Memory B cell (primary cell): ENCODE measurements at regions not wholly inside any gene's neighbourhood (a gene's known extent, or its start where the extent isn't known, plus 50 kb on each side); places are given as distances from the start of the nearest gene placed in this dataset.

Source experiments
- ATAC-seq: fragments of 150-1000 bp; cut with Tn5 transposase; 2 replicates; pipeline ENCODE4 v1.10.0; 2021; ENCODE audit warnings: low read depth, mild to moderate bottlenecking, moderate library complexity
- DNase-seq, 2 donors: peaks; one replicate each; pipeline ENCODE4 v3.0.0; 2022; ENCODE audit warnings: low spot score in 2 of 2
- H3K27ac Mint-ChIP-seq: one replicate; pipeline ENCODE4 v1.8.0; 2022; ENCODE audit warnings: mild to moderate bottlenecking, moderate library complexity, mixed read lengths
- H3K27me3 Mint-ChIP-seq: one replicate; pipeline ENCODE4 v1.8.0; 2022; ENCODE audit warnings: mixed read lengths
- H3K36me3 Mint-ChIP-seq: one replicate; pipeline ENCODE4 v1.8.0; 2022; ENCODE audit warnings: mild to moderate bottlenecking, mixed read lengths
- H3K4me1 Mint-ChIP-seq: one replicate; pipeline ENCODE4 v1.8.0; 2022; ENCODE audit warnings: mixed read lengths
- H3K4me3 Mint-ChIP-seq: one replicate; pipeline ENCODE4 v1.8.0; 2022; ENCODE audit warnings: mild to moderate bottlenecking, moderate library complexity, mixed read lengths
- H3K9me3 Mint-ChIP-seq: one replicate; pipeline ENCODE4 v1.8.0; 2022; ENCODE audit warnings: mixed read lengths

- Mint-ChIP-seq H3K4me3 (no peak overlapping the region), H3K9me3 (no peaks in the 10 kb centered on the region), H3K36me3 (no peaks in the 10 kb centered on the region), H3K4me1 (no peaks in the 10 kb centered on the region), H3K27me3 (peaks cover 2% of the 10 kb centered on the region), H3K27ac (no peak overlapping the region)
- ATAC-seq: no peak
- no peak for DNase-seq
Measured at GRCh38 chr9:13352451-13352979, 73.0 kb upstream of the MPDZ start.

- no peak for ATAC-seq
- Mint-ChIP-seq H3K9me3 (no peaks in the 10 kb centered on the region), H3K27ac (no peak overlapping the region), H3K4me3 (no peak overlapping the region), H3K36me3 (no peaks in the 10 kb centered on the region), H3K27me3 (peaks cover 2% of the 10 kb centered on the region), H3K4me1 (no peaks in the 10 kb centered on the region)
- no peak for DNase-seq
Measured at GRCh38 chr9:13351778-13352386, 72.4 kb upstream of the MPDZ start.

- DNase-seq: no peak
- Mint-ChIP-seq H3K4me1 (no peaks in the 10 kb centered on the region), H3K4me3 (no peak overlapping the region), H3K9me3 (no peaks in the 10 kb centered on the region), H3K36me3 (no peaks in the 10 kb centered on the region), H3K27me3 (no peaks in the 10 kb centered on the region), H3K27ac (no peak overlapping the region)
- no peak for ATAC-seq
Measured at GRCh38 chr9:13332571-13332970, 53.1 kb upstream of the MPDZ start.

- DNase-seq: no peak
Measured at GRCh38 chr9:13331320-13331719, 51.8 kb upstream of the MPDZ start.

GRCh38 chr9:13330396-13331004 lies 51.0 kb upstream of the MPDZ start:
- ATAC-seq (no peak), DNase-seq (no peak)
- H3K27me3 Mint-ChIP-seq: no peaks in the 10 kb centered on the region
- H3K27ac Mint-ChIP-seq: no peak overlapping the region
- H3K4me3 Mint-ChIP-seq: no peak overlapping the region
- no peaks in the 10 kb centered on the region for H3K9me3 Mint-ChIP-seq
- no peaks in the 10 kb centered on the region for H3K4me1 Mint-ChIP-seq
- H3K36me3 Mint-ChIP-seq: no peaks in the 10 kb centered on the region

More at GRCh38 chr9:13331320-13331719, 51.8 kb upstream of the MPDZ start:
- Mint-ChIP-seq H3K4me1 (no peaks in the 10 kb centered on the region), H3K27me3 (no peaks in the 10 kb centered on the region), H3K4me3 (no peak overlapping the region), H3K27ac (no peak overlapping the region), H3K36me3 (no peaks in the 10 kb centered on the region), H3K9me3 (no peaks in the 10 kb centered on the region)
- no peak for ATAC-seq
